ENCODE measurements at regions not wholly inside any gene's neighbourhood (a gene's known extent, or its start where the extent isn't known, plus 50 kb on each side); places are given as distances from the start of the nearest gene placed in this dataset.

- intact Hi-C loops (cut with DNase I; ENCODE audit: low total_unique reads): no loop called here
Observed at GRCh38 chr3:193853511-193854219, 260.7 kb downstream of the OPA1 start.

GRCh38 chr3:193857996-193858395 is 265.0 kb downstream of the OPA1 start:
- intact Hi-C loops (cut with DNase I; ENCODE audit: low total_unique reads): no loop called here
- H3K4me1 ChIP-seq: peaks cover under 1% of the 10 kb centered on the region
- 83 to 85% methylated on average over 3 of the region's 3 CpGs for WGBS, 2 donors
- TF ChIP-seq CTCF (IDR thresholded peaks at IDR 0.05) (no peak), POLR2A (IDR thresholded peaks at IDR 0.05) (no peak)
- no peak overlapping the region for H3K27ac ChIP-seq
- no peak for DNase-seq
- H3K36me3 ChIP-seq (ENCODE audit: low read depth, missing control alignments): no peaks in the 10 kb centered on the region
- no peaks in the 10 kb centered on the region for H3K9me3 ChIP-seq
- H3K27me3 ChIP-seq: no peaks in the 10 kb centered on the region
- no peak overlapping the region for H3K4me3 ChIP-seq

More at GRCh38 chr3:193853511-193854219, 260.7 kb downstream of the OPA1 start:
- TF ChIP-seq POLR2A (IDR thresholded peaks at IDR 0.05): no peak
- Histone ChIP-seq H3K27me3 (no peaks in the 10 kb centered on the region), H3K4me1 (peaks cover 16% of the 10 kb centered on the region), H3K27ac (no peak overlapping the region), H3K9me3 (no peaks in the 10 kb centered on the region), H3K36me3 (ENCODE audit: low read depth, missing control alignments) (no peaks in the 10 kb centered on the region), H3K4me3 (no peak overlapping the region)
- no peak for DNase-seq
- WGBS, 2 donors: 56 to 64% methylated on average over 3 of the region's 3 CpGs

GRCh38 chr3:193859195-193859594 is 266.2 kb downstream of the OPA1 start:
- no peak for DNase-seq
- Histone ChIP-seq H3K4me3 (no peak overlapping the region), H3K27me3 (no peaks in the 10 kb centered on the region), H3K36me3 (ENCODE audit: low read depth, missing control alignments) (no peaks in the 10 kb centered on the region), H3K4me1 (peaks cover 8% of the 10 kb centered on the region), H3K27ac (no peak overlapping the region), H3K9me3 (no peaks in the 10 kb centered on the region)
- TF ChIP-seq CTCF (IDR thresholded peaks at IDR 0.05) (no peak), POLR2A (IDR thresholded peaks at IDR 0.05) (no peak)
- intact Hi-C loops (cut with DNase I; ENCODE audit: low total_unique reads): no loop called here
- 88 to 94% methylated on average over 3 of the region's 3 CpGs for WGBS, 2 donors

- H3K27ac ChIP-seq: no peak overlapping the region
- 81 to 88% methylated on average over 2 of the region's 2 CpGs for WGBS, 2 donors
- H3K4me1 ChIP-seq: peaks cover 11% of the 10 kb centered on the region
- no peaks in the 10 kb centered on the region for H3K9me3 ChIP-seq
- no peak overlapping the region for H3K4me3 ChIP-seq
- intact Hi-C loops (cut with DNase I; ENCODE audit: low total_unique reads): no loop called here
- H3K27me3 ChIP-seq: no peaks in the 10 kb centered on the region
- no peaks in the 10 kb centered on the region for H3K36me3 ChIP-seq (ENCODE audit: low read depth, missing control alignments)
- no peak for DNase-seq
- TF ChIP-seq POLR2A (IDR thresholded peaks at IDR 0.05): no peak
- TF ChIP-seq CTCF (IDR thresholded peaks at IDR 0.05): no peak
Observed at GRCh38 chr3:193861012-193861411, 268.0 kb downstream of the OPA1 start.

GRCh38 chr3:193862843-193863242 is 269.8 kb downstream of the OPA1 start:
- intact Hi-C loops (cut with DNase I; ENCODE audit: low total_unique reads): no loop called here
- TF ChIP-seq POLR2A (IDR thresholded peaks at IDR 0.05) (no peak), CTCF (IDR thresholded peaks at IDR 0.05) (no peak)
- H3K4me3 ChIP-seq: no peak overlapping the region
- peaks cover 11% of the 10 kb centered on the region for H3K4me1 ChIP-seq
- no peaks in the 10 kb centered on the region for H3K36me3 ChIP-seq (ENCODE audit: low read depth, missing control alignments)
- H3K27ac ChIP-seq: no peak overlapping the region
- H3K9me3 ChIP-seq: no peaks in the 10 kb centered on the region
- DNase-seq: no peak
- H3K27me3 ChIP-seq: no peaks in the 10 kb centered on the region
- WGBS, 2 donors: 86 to 89% methylated on average over 2 to 4 of the region's 4 CpGs
